ENCODE measurements at regions not wholly inside any gene's neighbourhood (a gene's known extent, or its start where the extent isn't known, plus 50 kb on each side); places are given as distances from the start of the nearest gene placed in this dataset.

DNA sequence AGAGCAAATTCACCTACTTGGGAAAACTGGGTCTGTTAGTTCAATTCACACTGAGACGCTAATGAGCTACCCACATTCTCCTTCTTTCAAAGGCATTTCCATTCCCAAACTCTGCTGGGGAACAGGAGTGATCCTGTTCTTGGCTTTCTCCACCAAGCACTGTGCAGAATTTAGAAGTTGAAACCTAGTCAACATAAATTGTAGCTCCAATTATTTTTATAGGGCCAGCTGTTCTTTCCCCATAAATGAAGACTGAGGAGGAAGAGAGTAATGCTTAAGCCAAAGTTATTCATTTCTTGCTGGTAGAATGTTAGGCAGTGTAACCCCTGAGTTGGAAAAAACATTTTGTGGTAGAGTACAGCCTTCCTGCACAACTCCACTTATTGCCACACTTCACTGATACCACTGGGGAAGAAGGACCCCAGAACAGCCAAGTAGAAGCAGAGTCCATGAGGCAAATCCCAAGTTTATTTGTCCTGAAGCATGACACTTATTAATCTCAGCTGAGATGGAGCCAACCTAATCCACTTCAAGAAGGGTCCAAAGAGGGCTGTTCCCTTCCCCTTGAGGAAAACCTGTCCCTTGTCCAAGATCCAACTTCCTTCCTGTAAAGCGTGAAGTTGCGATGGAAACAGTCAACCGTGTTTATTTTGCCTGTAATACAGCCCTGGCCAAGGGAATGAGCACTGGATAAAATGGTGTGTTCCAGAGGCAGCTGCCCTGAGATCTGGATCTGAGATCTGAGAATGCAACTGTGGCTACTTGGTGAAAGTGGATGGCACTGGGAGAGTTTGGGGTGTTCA, 151.8 kb downstream of the TBX5 start:
- TF ChIP-seq, protein P1, sequence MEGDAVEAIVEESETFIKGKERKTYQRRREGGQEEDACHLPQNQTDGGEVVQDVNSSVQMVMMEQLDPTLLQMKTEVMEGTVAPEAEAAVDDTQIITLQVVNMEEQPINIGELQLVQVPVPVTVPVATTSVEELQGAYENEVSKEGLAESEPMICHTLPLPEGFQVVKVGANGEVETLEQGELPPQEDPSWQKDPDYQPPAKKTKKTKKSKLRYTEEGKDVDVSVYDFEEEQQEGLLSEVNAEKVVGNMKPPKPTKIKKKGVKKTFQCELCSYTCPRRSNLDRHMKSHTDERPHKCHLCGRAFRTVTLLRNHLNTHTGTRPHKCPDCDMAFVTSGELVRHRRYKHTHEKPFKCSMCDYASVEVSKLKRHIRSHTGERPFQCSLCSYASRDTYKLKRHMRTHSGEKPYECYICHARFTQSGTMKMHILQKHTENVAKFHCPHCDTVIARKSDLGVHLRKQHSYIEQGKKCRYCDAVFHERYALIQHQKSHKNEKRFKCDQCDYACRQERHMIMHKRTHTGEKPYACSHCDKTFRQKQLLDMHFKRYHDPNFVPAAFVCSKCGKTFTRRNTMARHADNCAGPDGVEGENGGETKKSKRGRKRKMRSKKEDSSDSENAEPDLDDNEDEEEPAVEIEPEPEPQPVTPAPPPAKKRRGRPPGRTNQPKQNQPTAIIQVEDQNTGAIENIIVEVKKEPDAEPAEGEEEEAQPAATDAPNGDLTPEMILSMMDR (IDR thresholded peaks at IDR 0.05), result no peak

- TF ChIP-seq, protein P1 (IDR thresholded peaks at IDR 0.05), result no peak
Observed at GRCh38 chr12:114248527-114248926, 157.4 kb downstream of the TBX5 start.

GRCh38 chr12:114245555-114245954, 160.4 kb downstream of the TBX5 start:
- TF ChIP-seq, protein P1 (IDR thresholded peaks at IDR 0.05), result no peak

- TF ChIP-seq, protein P1 (IDR thresholded peaks at IDR 0.05), result no peak
Observed at GRCh38 chr12:114241973-114242434, 163.9 kb downstream of the TBX5 start.

GRCh38 chr12:114240288-114240687, 165.7 kb downstream of the TBX5 start:
- TF ChIP-seq, protein P1 (IDR thresholded peaks at IDR 0.05), result no peak

- TF ChIP-seq, protein P1 (IDR thresholded peaks at IDR 0.05), result no peak
Observed at GRCh38 chr12:114238808-114239207, 167.1 kb downstream of the TBX5 start.

DNA sequence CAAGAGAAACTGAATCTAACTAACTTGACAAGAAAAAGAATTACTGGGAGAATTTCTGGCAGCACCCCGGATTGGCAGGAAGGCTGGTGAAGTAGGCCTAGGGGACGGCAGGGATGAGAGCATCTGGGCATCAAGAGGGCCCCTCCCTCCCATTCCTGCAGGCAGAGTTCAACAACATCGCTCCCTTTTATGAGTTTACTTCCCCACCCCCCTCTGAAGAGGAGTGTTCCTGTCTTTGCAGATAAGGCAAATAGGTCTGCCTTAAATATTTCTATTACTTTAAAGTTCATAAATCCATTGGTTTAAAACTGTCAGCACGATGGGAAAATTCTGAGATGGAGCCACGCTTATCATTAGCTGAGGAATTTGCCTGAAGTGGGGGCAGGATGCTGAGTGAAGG, 168.7 kb downstream of the TBX5 start:
- TF ChIP-seq, protein P1 (IDR thresholded peaks at IDR 0.05), result no peak

Measured in LNCAP (cell line).